ENCODE measurements at regions not wholly inside any gene's neighbourhood (a gene's known extent, or its start where the extent isn't known, plus 50 kb on each side); places are given as distances from the start of the nearest gene placed in this dataset.

DNA sequence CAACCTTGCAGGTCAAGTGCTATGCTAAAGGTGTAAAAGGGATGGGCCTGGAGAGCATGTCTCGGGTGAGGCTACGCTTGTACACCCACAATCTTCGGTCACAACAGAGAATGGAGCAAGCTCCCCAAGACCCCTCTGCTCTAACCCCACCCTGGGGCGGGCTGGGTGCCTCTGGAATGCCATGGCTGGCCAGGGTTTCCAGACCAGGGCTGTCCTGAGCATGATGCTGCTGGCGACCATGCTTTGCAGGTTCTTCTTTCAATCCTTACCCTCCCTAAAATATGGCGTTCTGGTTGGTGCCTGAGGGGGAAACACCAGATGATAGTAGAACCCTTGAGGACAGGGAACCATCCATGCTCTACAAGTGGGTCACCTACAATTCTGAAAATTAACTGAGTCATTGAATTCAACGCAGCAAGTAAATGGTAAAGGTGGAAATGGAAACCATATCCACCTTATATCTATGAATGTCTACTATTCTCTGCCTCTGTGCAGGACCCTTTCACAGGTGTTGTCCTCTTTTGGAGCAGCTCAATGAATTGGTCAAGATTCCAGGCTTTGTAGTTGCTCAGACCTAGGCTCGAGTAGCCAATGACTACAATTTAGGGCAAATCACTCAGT, 111.6 kb upstream of the EGLN3 start:
- Mint-ChIP-seq H3K27me3 (ENCODE audit: unreplicated experiment) (peaks cover 2% of the 10 kb centered on the region), H3K4me1 (ENCODE audit: low read depth, unreplicated experiment) (no peaks in the 10 kb centered on the region), H3K4me3 (ENCODE audit: unreplicated experiment) (no peak overlapping the region), H3K9me3 (ENCODE audit: unreplicated experiment) (peaks cover 1% of the 10 kb centered on the region), H3K27ac (ENCODE audit: unreplicated experiment) (no peak overlapping the region), H3K36me3 (ENCODE audit: unreplicated experiment) (no peaks in the 10 kb centered on the region)
- TF ChIP-seq, protein P1, sequence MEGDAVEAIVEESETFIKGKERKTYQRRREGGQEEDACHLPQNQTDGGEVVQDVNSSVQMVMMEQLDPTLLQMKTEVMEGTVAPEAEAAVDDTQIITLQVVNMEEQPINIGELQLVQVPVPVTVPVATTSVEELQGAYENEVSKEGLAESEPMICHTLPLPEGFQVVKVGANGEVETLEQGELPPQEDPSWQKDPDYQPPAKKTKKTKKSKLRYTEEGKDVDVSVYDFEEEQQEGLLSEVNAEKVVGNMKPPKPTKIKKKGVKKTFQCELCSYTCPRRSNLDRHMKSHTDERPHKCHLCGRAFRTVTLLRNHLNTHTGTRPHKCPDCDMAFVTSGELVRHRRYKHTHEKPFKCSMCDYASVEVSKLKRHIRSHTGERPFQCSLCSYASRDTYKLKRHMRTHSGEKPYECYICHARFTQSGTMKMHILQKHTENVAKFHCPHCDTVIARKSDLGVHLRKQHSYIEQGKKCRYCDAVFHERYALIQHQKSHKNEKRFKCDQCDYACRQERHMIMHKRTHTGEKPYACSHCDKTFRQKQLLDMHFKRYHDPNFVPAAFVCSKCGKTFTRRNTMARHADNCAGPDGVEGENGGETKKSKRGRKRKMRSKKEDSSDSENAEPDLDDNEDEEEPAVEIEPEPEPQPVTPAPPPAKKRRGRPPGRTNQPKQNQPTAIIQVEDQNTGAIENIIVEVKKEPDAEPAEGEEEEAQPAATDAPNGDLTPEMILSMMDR (IDR thresholded peaks at IDR 0.05; ENCODE audit: partially characterized antibody, unreplicated experiment), result no peak
- no peak for DNase-seq

DNA sequence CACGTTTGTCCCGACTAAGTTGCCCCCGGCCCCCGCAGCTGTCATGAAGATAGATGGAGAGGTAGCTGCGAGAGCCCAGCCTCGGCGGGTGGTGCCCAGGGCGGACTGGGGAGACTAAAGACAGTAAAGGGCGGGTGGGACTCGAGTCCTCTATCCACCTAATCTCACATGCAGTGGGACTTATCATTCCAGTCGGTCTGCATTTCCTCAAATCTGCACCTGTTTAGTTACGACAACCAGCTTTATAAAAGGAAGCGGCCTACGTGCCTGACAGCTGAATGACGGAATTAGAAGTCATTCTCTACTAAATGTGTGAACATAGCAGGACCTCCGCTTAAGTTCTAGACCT, 109.8 kb upstream of the EGLN3 start:
- Mint-ChIP-seq H3K4me1 (ENCODE audit: low read depth, unreplicated experiment) (no peaks in the 10 kb centered on the region), H3K4me3 (ENCODE audit: unreplicated experiment) (peak overlapping the region; percentile 87), H3K36me3 (ENCODE audit: unreplicated experiment) (no peaks in the 10 kb centered on the region), H3K27me3 (ENCODE audit: unreplicated experiment) (peaks cover 2% of the 10 kb centered on the region), H3K27ac (ENCODE audit: unreplicated experiment) (peak overlapping the region; percentile 69), H3K9me3 (ENCODE audit: unreplicated experiment) (no peaks in the 10 kb centered on the region)
- TF ChIP-seq, protein P1 (IDR thresholded peaks at IDR 0.05; ENCODE audit: partially characterized antibody, unreplicated experiment), result no peak
- DNase-seq, result no peak

DNA sequence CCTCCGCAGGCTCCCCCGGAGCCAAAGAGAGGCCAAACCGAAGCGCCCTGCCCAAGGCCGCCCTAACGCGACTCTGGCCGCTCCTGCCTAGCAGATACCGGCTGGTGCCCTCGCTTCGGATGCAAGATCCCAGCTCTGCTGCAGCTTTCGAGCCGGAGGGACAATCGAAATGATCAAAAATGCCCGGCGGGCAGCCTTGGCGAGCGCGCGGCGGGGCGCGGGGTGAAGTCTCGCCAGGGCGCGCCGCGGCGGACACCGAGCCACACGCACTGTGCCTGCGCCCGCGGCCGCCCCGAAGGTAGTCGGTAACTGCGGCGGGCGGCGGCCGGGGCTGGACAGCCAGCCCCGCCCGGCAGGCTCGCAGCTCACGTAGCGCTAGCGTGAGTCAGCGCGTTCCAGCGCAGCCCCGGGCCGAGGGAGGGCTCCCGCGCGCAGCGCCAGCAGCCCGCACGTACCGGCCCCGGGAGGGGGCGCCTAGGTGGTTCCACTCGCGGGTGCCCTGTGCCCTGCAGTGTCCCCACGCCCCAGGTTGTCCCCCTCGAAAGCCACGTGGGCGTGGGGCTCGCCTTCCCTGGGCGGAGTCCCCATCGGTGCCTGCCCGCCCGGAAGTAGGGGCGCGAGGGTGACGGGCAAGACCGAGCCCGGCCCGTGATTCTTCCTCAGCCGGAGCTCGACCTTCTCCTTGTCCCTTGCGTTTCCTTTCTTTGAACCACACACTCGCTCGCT, 109.2 kb upstream of the EGLN3 start:
- Mint-ChIP-seq H3K27ac (ENCODE audit: unreplicated experiment) (peak overlapping the region; percentile 69), H3K36me3 (ENCODE audit: unreplicated experiment) (no peaks in the 10 kb centered on the region)
- DNase-seq, result peak; percentile 68

DNA sequence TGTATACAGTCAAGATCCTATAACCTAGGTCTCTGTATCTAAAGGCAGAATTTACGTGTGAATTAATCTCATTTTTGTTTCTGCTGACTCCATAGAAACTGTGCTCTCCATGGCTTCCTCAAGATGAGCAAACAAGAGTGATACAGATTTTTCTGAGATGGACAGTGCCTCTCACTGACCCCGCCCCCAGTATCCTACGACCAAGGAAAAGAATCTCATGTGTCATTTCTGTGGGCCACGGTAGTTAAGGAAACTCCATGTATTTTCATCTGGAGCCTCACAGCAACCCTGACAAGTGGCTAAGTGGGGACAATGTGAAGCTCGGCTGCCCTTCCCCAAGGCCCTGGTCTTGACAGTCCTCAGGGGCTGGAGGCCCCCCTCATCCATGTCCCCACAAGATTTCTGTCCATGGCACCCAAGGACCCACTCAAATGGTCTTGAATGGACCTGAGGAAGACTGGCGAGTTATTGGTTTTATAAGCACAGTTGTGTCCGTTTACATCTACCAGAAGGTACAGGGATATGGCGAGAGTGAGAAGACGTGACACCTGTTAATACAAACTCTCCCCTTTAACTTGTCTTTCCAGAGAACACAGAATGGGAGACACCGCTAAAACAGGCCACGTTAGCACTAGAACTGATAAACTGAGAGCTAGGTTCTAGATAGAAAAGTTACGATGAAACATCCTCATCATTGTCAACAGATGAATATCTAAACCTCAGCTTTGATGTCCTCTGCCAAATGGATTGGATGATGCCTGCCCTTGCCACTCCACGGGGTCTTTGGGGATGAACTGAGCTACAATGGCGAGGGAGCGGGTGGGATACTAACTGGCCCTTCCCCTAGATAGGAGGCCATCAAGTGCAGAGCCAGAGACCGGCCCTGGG, 108.4 kb upstream of the EGLN3 start:
- TF ChIP-seq, protein P1 (IDR thresholded peaks at IDR 0.05; ENCODE audit: partially characterized antibody, unreplicated experiment), result no peak
- H3K4me1 Mint-ChIP-seq (ENCODE audit: low read depth, unreplicated experiment), result no peaks in the 10 kb centered on the region
- H3K36me3 Mint-ChIP-seq (ENCODE audit: unreplicated experiment), result no peaks in the 10 kb centered on the region
- DNase-seq, result no peak
- peak overlapping the region; percentile 43 for H3K27ac Mint-ChIP-seq (ENCODE audit: unreplicated experiment)
- no peaks in the 10 kb centered on the region for H3K9me3 Mint-ChIP-seq (ENCODE audit: unreplicated experiment)
- H3K4me3 Mint-ChIP-seq (ENCODE audit: unreplicated experiment), result peak overlapping the region; percentile 75
- H3K27me3 Mint-ChIP-seq (ENCODE audit: unreplicated experiment), result peaks cover 2% of the 10 kb centered on the region

More for the DNA sequence above, 109.2 kb upstream of the EGLN3 start:
- Mint-ChIP-seq H3K9me3 (ENCODE audit: unreplicated experiment) (no peaks in the 10 kb centered on the region), H3K27me3 (ENCODE audit: unreplicated experiment) (peaks cover 2% of the 10 kb centered on the region), H3K4me1 (ENCODE audit: low read depth, unreplicated experiment) (no peaks in the 10 kb centered on the region), H3K4me3 (ENCODE audit: unreplicated experiment) (peak overlapping the region; percentile 87)
- TF ChIP-seq, protein P1 (IDR thresholded peaks at IDR 0.05; ENCODE audit: partially characterized antibody, unreplicated experiment), result no peak
